ENCODE measurements at regions not wholly inside any gene's neighbourhood (a gene's known extent, or its start where the extent isn't known, plus 50 kb on each side); places are given as distances from the start of the nearest gene placed in this dataset.
"Not testable (repeated sequence)": the region's sequence is repeated elsewhere in the genome, so short reads cannot be mapped to it uniquely, and the experiment has no call there.

GRCh38 chr11:93032580-93032979 is 63.1 kb downstream of the MTNR1B start:
- Histone ChIP-seq H3K9me3 (ENCODE audit: low read length) (no peaks in the 10 kb centered on the region), H2AFZ (ENCODE audit: low read depth, low read length) (no peak overlapping the region), H3K27me3 (ENCODE audit: insufficient read depth, low read length) (no peaks in the 10 kb centered on the region), H3K4me1 (ENCODE audit: insufficient read depth, low read length) (no peaks in the 10 kb centered on the region), H3K4me3 (ENCODE audit: low read length) (no peak overlapping the region), H3K36me3 (ENCODE audit: insufficient read depth, low read length) (no peaks in the 10 kb centered on the region)

- no peaks in the 10 kb centered on the region for H3K4me1 ChIP-seq (ENCODE audit: insufficient read depth, low read length)
- H3K9me3 ChIP-seq (ENCODE audit: low read length): no peaks in the 10 kb centered on the region
- no peak overlapping the region for H2AFZ ChIP-seq (ENCODE audit: low read depth, low read length)
- H3K27me3 ChIP-seq (ENCODE audit: insufficient read depth, low read length): no peaks in the 10 kb centered on the region
- H3K4me3 ChIP-seq (ENCODE audit: low read length): no peak overlapping the region
- no peaks in the 10 kb centered on the region for H3K36me3 ChIP-seq (ENCODE audit: insufficient read depth, low read length)
Observed at GRCh38 chr11:93033093-93033492, 63.6 kb downstream of the MTNR1B start.

- Histone ChIP-seq H3K4me1 (ENCODE audit: insufficient read depth, low read length) (no peaks in the 10 kb centered on the region), H2AFZ (ENCODE audit: low read depth, low read length) (no peak overlapping the region), H3K9me3 (ENCODE audit: low read length) (no peaks in the 10 kb centered on the region), H3K36me3 (ENCODE audit: insufficient read depth, low read length) (no peaks in the 10 kb centered on the region), H3K4me3 (ENCODE audit: low read length) (no peak overlapping the region), H3K27me3 (ENCODE audit: insufficient read depth, low read length) (no peaks in the 10 kb centered on the region)
Observed at GRCh38 chr11:93034031-93034722, 64.7 kb downstream of the MTNR1B start.

GRCh38 chr11:93034723-93035039 is 65.2 kb downstream of the MTNR1B start:
- Histone ChIP-seq H3K4me1 (ENCODE audit: insufficient read depth, low read length) (no peaks in the 10 kb centered on the region), H3K9me3 (ENCODE audit: low read length) (no peaks in the 10 kb centered on the region), H3K27me3 (ENCODE audit: insufficient read depth, low read length) (no peaks in the 10 kb centered on the region), H3K4me3 (ENCODE audit: low read length) (no peak overlapping the region), H2AFZ (ENCODE audit: low read depth, low read length) (no peak overlapping the region), H3K36me3 (ENCODE audit: insufficient read depth, low read length) (no peaks in the 10 kb centered on the region)

GRCh38 chr11:93038521-93038920 is 69.1 kb downstream of the MTNR1B start:
- no peak overlapping the region for H3K4me3 ChIP-seq (ENCODE audit: low read length)
- no peaks in the 10 kb centered on the region for H3K27me3 ChIP-seq (ENCODE audit: insufficient read depth, low read length)
- H2AFZ ChIP-seq (ENCODE audit: low read depth, low read length): no peak overlapping the region
- no peaks in the 10 kb centered on the region for H3K36me3 ChIP-seq (ENCODE audit: insufficient read depth, low read length)
- H3K9me3 ChIP-seq (ENCODE audit: low read length): peaks cover 2% of the 10 kb centered on the region
- no peaks in the 10 kb centered on the region for H3K4me1 ChIP-seq (ENCODE audit: insufficient read depth, low read length)

- Histone ChIP-seq H2AFZ (ENCODE audit: low read depth, low read length) (no peak overlapping the region), H3K36me3 (ENCODE audit: insufficient read depth, low read length) (no peaks in the 10 kb centered on the region), H3K9me3 (ENCODE audit: low read length) (peaks cover 2% of the 10 kb centered on the region), H3K27me3 (ENCODE audit: insufficient read depth, low read length) (no peaks in the 10 kb centered on the region), H3K4me3 (ENCODE audit: low read length) (no peak overlapping the region), H3K4me1 (ENCODE audit: insufficient read depth, low read length) (no peaks in the 10 kb centered on the region)
Observed at GRCh38 chr11:93039531-93040240, 70.2 kb downstream of the MTNR1B start.

- Histone ChIP-seq H2AFZ (ENCODE audit: low read depth, low read length) (no peak overlapping the region), H3K27me3 (ENCODE audit: insufficient read depth, low read length) (no peaks in the 10 kb centered on the region), H3K4me3 (ENCODE audit: low read length) (no peak overlapping the region), H3K36me3 (ENCODE audit: insufficient read depth, low read length) (no peaks in the 10 kb centered on the region), H3K4me1 (ENCODE audit: insufficient read depth, low read length) (no peaks in the 10 kb centered on the region), H3K9me3 (ENCODE audit: low read length) (peaks cover 2% of the 10 kb centered on the region)
Observed at GRCh38 chr11:93041682-93042081, 72.2 kb downstream of the MTNR1B start.

- H3K9me3 ChIP-seq (ENCODE audit: low read length); H3K4me1 ChIP-seq (ENCODE audit: insufficient read depth, low read length); H3K36me3 ChIP-seq (ENCODE audit: insufficient read depth, low read length); H3K4me3 ChIP-seq (ENCODE audit: low read length); H2AFZ ChIP-seq (ENCODE audit: low read depth, low read length); H3K27me3 ChIP-seq (ENCODE audit: insufficient read depth, low read length): not testable (repeated sequence)
Observed at GRCh38 chr11:93043186-93043585, 73.7 kb downstream of the MTNR1B start.

- H3K4me3 ChIP-seq (ENCODE audit: low read length): no peak overlapping the region
- no peak overlapping the region for H2AFZ ChIP-seq (ENCODE audit: low read depth, low read length)
- peaks cover 21% of the 10 kb centered on the region for H3K4me1 ChIP-seq (ENCODE audit: insufficient read depth, low read length)
- H3K27me3 ChIP-seq (ENCODE audit: insufficient read depth, low read length): no peaks in the 10 kb centered on the region
- no peaks in the 10 kb centered on the region for H3K36me3 ChIP-seq (ENCODE audit: insufficient read depth, low read length)
- no peaks in the 10 kb centered on the region for H3K9me3 ChIP-seq (ENCODE audit: low read length)
Observed at GRCh38 chr11:93049740-93050139, 80.3 kb downstream of the MTNR1B start.

- Histone ChIP-seq H3K36me3 (ENCODE audit: insufficient read depth, low read length) (no peaks in the 10 kb centered on the region), H2AFZ (ENCODE audit: low read depth, low read length) (no peak overlapping the region), H3K4me3 (ENCODE audit: low read length) (no peak overlapping the region), H3K27me3 (ENCODE audit: insufficient read depth, low read length) (no peaks in the 10 kb centered on the region), H3K9me3 (ENCODE audit: low read length) (no peaks in the 10 kb centered on the region), H3K4me1 (ENCODE audit: insufficient read depth, low read length) (peaks cover 24% of the 10 kb centered on the region)
Observed at GRCh38 chr11:93051186-93051585, 81.7 kb downstream of the MTNR1B start.

GRCh38 chr11:93053864-93054263 is 84.4 kb downstream of the MTNR1B start:
- Histone ChIP-seq H3K27me3 (ENCODE audit: insufficient read depth, low read length) (no peaks in the 10 kb centered on the region), H2AFZ (ENCODE audit: low read depth, low read length) (no peak overlapping the region), H3K4me3 (ENCODE audit: low read length) (no peak overlapping the region), H3K9me3 (ENCODE audit: low read length) (no peaks in the 10 kb centered on the region), H3K4me1 (ENCODE audit: insufficient read depth, low read length) (peaks cover 35% of the 10 kb centered on the region), H3K36me3 (ENCODE audit: insufficient read depth, low read length) (no peaks in the 10 kb centered on the region)

- H3K4me3 ChIP-seq (ENCODE audit: low read length): no peak overlapping the region
- peaks cover 36% of the 10 kb centered on the region for H3K4me1 ChIP-seq (ENCODE audit: insufficient read depth, low read length)
- no peak overlapping the region for H2AFZ ChIP-seq (ENCODE audit: low read depth, low read length)
- no peaks in the 10 kb centered on the region for H3K36me3 ChIP-seq (ENCODE audit: insufficient read depth, low read length)
- H3K9me3 ChIP-seq (ENCODE audit: low read length): no peaks in the 10 kb centered on the region
- H3K27me3 ChIP-seq (ENCODE audit: insufficient read depth, low read length): no peaks in the 10 kb centered on the region
Observed at GRCh38 chr11:93054279-93054678, 84.8 kb downstream of the MTNR1B start.

GRCh38 chr11:93054881-93055280 is 85.4 kb downstream of the MTNR1B start:
- no peaks in the 10 kb centered on the region for H3K27me3 ChIP-seq (ENCODE audit: insufficient read depth, low read length)
- no peaks in the 10 kb centered on the region for H3K9me3 ChIP-seq (ENCODE audit: low read length)
- no peak overlapping the region for H2AFZ ChIP-seq (ENCODE audit: low read depth, low read length)
- peaks cover 36% of the 10 kb centered on the region for H3K4me1 ChIP-seq (ENCODE audit: insufficient read depth, low read length)
- no peak overlapping the region for H3K4me3 ChIP-seq (ENCODE audit: low read length)
- H3K36me3 ChIP-seq (ENCODE audit: insufficient read depth, low read length): no peaks in the 10 kb centered on the region
